Sigmoid colon (tissue), 4 donors: ENCODE measurements at regions not wholly inside any gene's neighbourhood (a gene's known extent, or its start where the extent isn't known, plus 50 kb on each side); places are given as distances from the start of the nearest gene placed in this dataset.
"Not testable (repeated sequence)": the region's sequence is repeated elsewhere in the genome, so short reads cannot be mapped to it uniquely, and the experiment has no call there.

Experiments used
- EP300 ChIP-seq, 4 donors: sonication (generic); formaldehyde crosslinking; IDR thresholded peaks; one replicate each; pipeline ENCODE4 v1.6.1; 2017; ENCODE audit warnings: antibody characterized with exemption in 4 of 4
- POLR2AphosphoS5 ChIP-seq, 4 donors: sonication (generic); formaldehyde crosslinking; IDR thresholded peaks; one replicate each; pipeline ENCODE4 v1.6.1; 2017; ENCODE audit warnings: antibody characterized with exemption in 4 of 4
- TF ChIP-seq, protein P1 (sequence below), 4 experiments: fragments of 450-650 bp in 3 of 4; fragments of 200-600 bp in 1 of 4; IDR thresholded peaks; one replicate each; pipeline ENCODE4 v1.5.1; 2016 to 2019; ENCODE audit warnings: antibody characterized with exemption in 4 of 4, mild to moderate bottlenecking in 3 of 4, moderate library complexity in 2 of 4

DNA sequence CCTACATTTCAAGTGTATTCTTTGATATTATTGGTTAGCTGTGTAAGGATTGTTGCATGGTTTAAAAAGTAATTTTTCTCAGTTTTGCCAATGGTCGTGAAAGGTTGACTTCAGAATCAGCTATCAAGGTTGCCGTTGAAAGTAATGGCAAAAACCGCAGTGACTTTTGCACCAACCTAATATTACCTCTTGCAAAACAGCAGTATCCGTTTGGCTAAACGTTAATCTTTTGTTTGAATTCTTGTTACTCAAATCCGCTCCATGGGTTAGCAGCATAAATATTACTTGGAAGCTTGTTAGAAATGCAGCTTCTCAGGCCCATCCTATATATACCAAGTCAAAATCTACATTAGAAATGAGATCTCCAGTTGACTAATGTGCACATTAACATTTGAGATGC, 141.6 kb upstream of the PRSS12 start:
- TF ChIP-seq, protein P1, sequence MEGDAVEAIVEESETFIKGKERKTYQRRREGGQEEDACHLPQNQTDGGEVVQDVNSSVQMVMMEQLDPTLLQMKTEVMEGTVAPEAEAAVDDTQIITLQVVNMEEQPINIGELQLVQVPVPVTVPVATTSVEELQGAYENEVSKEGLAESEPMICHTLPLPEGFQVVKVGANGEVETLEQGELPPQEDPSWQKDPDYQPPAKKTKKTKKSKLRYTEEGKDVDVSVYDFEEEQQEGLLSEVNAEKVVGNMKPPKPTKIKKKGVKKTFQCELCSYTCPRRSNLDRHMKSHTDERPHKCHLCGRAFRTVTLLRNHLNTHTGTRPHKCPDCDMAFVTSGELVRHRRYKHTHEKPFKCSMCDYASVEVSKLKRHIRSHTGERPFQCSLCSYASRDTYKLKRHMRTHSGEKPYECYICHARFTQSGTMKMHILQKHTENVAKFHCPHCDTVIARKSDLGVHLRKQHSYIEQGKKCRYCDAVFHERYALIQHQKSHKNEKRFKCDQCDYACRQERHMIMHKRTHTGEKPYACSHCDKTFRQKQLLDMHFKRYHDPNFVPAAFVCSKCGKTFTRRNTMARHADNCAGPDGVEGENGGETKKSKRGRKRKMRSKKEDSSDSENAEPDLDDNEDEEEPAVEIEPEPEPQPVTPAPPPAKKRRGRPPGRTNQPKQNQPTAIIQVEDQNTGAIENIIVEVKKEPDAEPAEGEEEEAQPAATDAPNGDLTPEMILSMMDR (IDR thresholded peaks at IDR 0.05): not testable (repeated sequence)
- not testable (repeated sequence) for TF ChIP-seq EP300, POLR2AphosphoS5 (IDR thresholded peaks at IDR 0.05)
